ENCODE measurements at regions not wholly inside any gene's neighbourhood (a gene's known extent, or its start where the extent isn't known, plus 50 kb on each side); places are given as distances from the start of the nearest gene placed in this dataset.

DNA sequence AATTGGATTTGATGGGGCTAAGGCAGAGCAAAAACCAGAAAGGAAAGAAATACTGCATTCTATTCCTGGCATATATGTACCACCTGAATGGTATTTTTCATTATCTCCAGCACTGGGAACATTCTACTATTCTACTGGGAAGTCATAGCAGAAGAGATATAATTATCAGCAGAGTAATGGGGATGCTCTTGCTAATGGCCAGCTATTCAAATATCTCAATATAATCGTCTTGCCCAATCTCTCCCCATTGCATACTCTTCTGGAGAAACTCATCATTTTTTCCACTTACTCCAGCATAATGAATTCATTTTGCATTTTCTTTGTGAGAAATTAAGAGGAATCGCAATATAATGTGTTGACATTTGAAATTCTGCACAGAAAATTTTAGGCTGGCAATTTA lies 1794.7 kb upstream of the PIK3C3 start:
- intact Hi-C loops (cut with DNase I), result no loop called here
- no peak for DNase-seq
- ATAC-seq, result no peak
- no peaks in the 10 kb centered on the region for H3K27me3 ChIP-seq
- no peaks in the 10 kb centered on the region for H3K36me3 ChIP-seq
- H3K27ac ChIP-seq, result no peak overlapping the region
- no peak overlapping the region for H3K4me3 ChIP-seq
- TF ChIP-seq POLR2A (IDR thresholded peaks at IDR 0.05), result no peak
- TF ChIP-seq, protein P1, sequence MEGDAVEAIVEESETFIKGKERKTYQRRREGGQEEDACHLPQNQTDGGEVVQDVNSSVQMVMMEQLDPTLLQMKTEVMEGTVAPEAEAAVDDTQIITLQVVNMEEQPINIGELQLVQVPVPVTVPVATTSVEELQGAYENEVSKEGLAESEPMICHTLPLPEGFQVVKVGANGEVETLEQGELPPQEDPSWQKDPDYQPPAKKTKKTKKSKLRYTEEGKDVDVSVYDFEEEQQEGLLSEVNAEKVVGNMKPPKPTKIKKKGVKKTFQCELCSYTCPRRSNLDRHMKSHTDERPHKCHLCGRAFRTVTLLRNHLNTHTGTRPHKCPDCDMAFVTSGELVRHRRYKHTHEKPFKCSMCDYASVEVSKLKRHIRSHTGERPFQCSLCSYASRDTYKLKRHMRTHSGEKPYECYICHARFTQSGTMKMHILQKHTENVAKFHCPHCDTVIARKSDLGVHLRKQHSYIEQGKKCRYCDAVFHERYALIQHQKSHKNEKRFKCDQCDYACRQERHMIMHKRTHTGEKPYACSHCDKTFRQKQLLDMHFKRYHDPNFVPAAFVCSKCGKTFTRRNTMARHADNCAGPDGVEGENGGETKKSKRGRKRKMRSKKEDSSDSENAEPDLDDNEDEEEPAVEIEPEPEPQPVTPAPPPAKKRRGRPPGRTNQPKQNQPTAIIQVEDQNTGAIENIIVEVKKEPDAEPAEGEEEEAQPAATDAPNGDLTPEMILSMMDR (IDR thresholded peaks at IDR 0.05), result no peak
- no peaks in the 10 kb centered on the region for H3K4me1 ChIP-seq
- 64 to 78% (median 70%) methylated on average over 2 of the region's 2 CpGs for WGBS, 4 donors
- H3K9me3 ChIP-seq, result no peaks in the 10 kb centered on the region

DNA sequence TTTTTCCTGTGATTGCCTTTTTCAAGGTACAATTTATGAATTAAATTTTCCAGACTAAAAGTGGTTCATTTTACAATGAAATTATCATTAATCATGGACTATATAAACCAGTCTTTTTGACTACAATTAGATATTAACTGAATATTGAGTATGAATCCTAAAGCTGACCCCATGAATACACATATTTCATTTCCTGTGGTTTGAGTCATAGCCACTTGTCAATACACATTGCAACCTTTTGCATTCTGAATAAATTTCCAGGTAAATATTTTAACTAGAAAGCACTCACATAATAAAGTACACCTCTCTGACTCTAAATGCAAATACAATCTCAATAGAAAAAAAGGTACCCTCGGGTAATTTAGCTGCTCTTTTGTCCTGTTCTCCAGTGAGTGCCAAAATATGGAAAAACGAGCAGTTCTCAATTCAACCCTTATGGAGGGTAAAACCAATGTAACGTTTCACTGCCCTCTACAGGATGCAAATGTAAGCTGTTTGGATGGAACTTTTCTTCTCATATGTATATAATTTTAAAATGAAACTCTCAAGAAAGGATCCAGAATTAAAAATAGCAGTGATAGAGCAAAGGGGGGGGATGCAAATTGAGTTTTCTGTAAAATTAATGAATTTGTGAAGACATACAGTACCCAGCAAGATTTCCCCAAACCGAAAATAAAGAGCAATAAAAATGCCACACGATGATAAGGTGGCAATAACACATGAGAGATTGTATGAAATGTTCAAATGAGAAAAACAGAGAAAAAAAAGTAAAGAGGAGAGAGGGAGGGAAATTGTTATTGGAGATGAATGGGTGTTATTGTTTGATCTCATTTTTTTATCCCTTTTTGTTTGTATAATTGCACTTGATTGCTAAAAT lies 1795.7 kb upstream of the PIK3C3 start:
- no peaks in the 10 kb centered on the region for H3K36me3 ChIP-seq
- DNase-seq, result no peak
- TF ChIP-seq, protein P1 (IDR thresholded peaks at IDR 0.05), result peak in 10 of 12 donors; percentile 7 to 56 (median 32)
- TF ChIP-seq POLR2A (IDR thresholded peaks at IDR 0.05), result no peak
- no peak overlapping the region for H3K4me3 ChIP-seq
- H3K9me3 ChIP-seq, result no peaks in the 10 kb centered on the region
- no peaks in the 10 kb centered on the region for H3K4me1 ChIP-seq
- no peaks in the 10 kb centered on the region for H3K27me3 ChIP-seq
- intact Hi-C loops (cut with DNase I), result no loop called here
- no peak for ATAC-seq
- WGBS, 4 donors, result 33 to 36% (median 35%) methylated on average over 5 of the region's 5 CpGs
- H3K27ac ChIP-seq, result no peak overlapping the region

DNA sequence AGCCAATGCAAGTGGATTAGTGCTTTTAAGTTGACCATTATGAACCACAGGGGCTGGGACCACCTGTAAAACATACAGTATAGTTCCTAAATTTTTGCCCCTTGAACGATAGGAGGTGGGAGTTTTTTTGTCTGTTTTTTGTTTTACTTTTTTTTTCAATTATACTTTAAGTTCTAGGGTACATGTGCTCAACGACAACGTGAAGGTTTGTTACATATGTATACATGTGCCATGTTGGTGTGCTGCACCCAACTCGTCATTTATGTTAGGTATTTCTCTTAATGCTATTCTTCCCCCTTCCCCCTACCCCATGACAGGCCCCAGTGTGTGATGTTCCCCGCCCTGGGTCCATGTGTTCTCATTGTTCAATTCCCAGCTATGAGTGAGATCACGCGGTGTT lies 1797.9 kb upstream of the PIK3C3 start:
- Histone ChIP-seq H3K4me1 (no peaks in the 10 kb centered on the region), H3K27me3 (no peaks in the 10 kb centered on the region), H3K36me3 (no peaks in the 10 kb centered on the region), H3K9me3 (no peaks in the 10 kb centered on the region), H3K4me3 (no peak overlapping the region), H3K27ac (no peak overlapping the region)
- DNase-seq, result no peak
- 77 to 93% (median 86%) methylated on average over 7 of the region's 7 CpGs for WGBS, 4 donors
- ATAC-seq, result no peak
- intact Hi-C loops (cut with DNase I), result no loop called here
- TF ChIP-seq, protein P1 (IDR thresholded peaks at IDR 0.05), result no peak
- no peak for TF ChIP-seq POLR2A (IDR thresholded peaks at IDR 0.05)

DNA sequence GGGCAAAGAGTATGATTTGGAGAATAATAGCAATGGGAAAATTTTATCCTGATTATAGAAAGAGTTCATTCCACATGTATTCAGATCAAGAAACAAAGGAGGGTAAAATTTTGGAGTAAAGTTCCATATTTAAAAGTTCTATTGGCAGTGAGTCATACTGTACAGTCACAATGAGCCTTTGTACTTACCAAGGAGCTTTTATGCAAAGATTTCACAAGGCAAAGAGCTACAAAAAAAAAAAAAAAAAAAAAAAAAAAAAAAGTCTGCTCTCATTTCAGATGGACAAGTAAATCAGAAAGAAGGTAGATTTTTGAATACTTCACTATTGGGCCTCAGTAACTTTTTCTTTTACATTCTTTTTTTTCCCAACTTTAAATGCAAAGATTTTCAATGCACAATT lies 1802.2 kb upstream of the PIK3C3 start:
- intact Hi-C loops (cut with DNase I), result no loop called here
- Histone ChIP-seq H3K4me1 (no peaks in the 10 kb centered on the region), H3K27ac (no peak overlapping the region), H3K27me3 (no peaks in the 10 kb centered on the region), H3K4me3 (no peak overlapping the region), H3K9me3 (no peaks in the 10 kb centered on the region), H3K36me3 (no peaks in the 10 kb centered on the region)
- ATAC-seq (no peak), DNase-seq (no peak)
- TF ChIP-seq POLR2A (IDR thresholded peaks at IDR 0.05), result no peak
- TF ChIP-seq, protein P1 (IDR thresholded peaks at IDR 0.05), result no peak
